Peyer's patch (tissue), 4 donors: ENCODE measurements at regions not wholly inside any gene's neighbourhood (a gene's known extent, or its start where the extent isn't known, plus 50 kb on each side); places are given as distances from the start of the nearest gene placed in this dataset.

Source experiments
- CTCF ChIP-seq, 6 experiments: fragments of 450-650 bp in 4 of 6; fragments of 200-600 bp in 2 of 6; sonication (generic) in 1 of 6; IDR thresholded peaks; one replicate each; pipeline ENCODE4 v1.5.1; 2017 to 2019; ENCODE audit warnings: antibody characterized with exemption in 6 of 6, mild to moderate bottlenecking in 3 of 6, moderate library complexity in 1 of 6
- POLR2A ChIP-seq, 2 donors: fragments of 450-650 bp; IDR thresholded peaks; one replicate each; pipeline ENCODE4 v1.5.1; 2017; ENCODE audit warnings: antibody characterized with exemption in 2 of 2, mild to moderate bottlenecking in 2 of 2, moderate library complexity in 2 of 2

- TF ChIP-seq CTCF (IDR thresholded peaks at IDR 0.05) (no peak), POLR2A (IDR thresholded peaks at IDR 0.05) (no peak)
Measured at GRCh38 chr18:1982056-1982455, 589.2 kb downstream of the METTL4 start.
